ENCODE measurements at regions not wholly inside any gene's neighbourhood (a gene's known extent, or its start where the extent isn't known, plus 50 kb on each side); places are given as distances from the start of the nearest gene placed in this dataset.

DNA sequence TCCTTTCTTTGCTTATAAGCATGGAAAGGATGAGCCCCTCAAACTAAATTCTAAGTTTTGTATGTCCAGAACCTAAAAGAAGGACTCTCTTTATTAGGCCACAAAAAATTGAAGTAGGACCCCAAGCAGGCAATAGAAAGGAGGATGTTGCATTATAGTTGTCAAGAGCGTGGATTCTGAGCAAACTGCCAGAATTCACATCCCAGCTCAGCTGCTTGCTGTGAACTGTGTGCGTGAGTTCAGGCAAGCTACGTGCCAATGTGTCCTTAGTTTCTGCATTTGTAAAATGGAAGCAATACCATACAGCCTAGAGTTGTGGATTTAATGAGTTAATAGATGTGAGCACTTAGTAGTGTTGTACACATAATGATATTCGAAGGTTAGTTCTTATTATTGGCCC is 70.6 kb upstream of the SLC44A1 start:
- TF ChIP-seq POLR2A (IDR thresholded peaks at IDR 0.05), result no peak
- TF ChIP-seq, protein P1, sequence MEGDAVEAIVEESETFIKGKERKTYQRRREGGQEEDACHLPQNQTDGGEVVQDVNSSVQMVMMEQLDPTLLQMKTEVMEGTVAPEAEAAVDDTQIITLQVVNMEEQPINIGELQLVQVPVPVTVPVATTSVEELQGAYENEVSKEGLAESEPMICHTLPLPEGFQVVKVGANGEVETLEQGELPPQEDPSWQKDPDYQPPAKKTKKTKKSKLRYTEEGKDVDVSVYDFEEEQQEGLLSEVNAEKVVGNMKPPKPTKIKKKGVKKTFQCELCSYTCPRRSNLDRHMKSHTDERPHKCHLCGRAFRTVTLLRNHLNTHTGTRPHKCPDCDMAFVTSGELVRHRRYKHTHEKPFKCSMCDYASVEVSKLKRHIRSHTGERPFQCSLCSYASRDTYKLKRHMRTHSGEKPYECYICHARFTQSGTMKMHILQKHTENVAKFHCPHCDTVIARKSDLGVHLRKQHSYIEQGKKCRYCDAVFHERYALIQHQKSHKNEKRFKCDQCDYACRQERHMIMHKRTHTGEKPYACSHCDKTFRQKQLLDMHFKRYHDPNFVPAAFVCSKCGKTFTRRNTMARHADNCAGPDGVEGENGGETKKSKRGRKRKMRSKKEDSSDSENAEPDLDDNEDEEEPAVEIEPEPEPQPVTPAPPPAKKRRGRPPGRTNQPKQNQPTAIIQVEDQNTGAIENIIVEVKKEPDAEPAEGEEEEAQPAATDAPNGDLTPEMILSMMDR (IDR thresholded peaks at IDR 0.05), result no peak
